H1 (cell line): ENCODE measurements at regions not wholly inside any gene's neighbourhood (a gene's known extent, or its start where the extent isn't known, plus 50 kb on each side); places are given as distances from the start of the nearest gene placed in this dataset.

Experiments
- CTCF ChIA-PET: fragments of 300-600 bp; sonication (Branson Sonifier 250); formaldehyde crosslinking; loops from one replicate; lab custom pipeline; 2021; ENCODE audit not compliant: partially characterized antibody; lab: Charles Lee
- POLR2A ChIA-PET: fragments of 300-600 bp; sonication (Branson Sonifier 250); formaldehyde crosslinking; loops from one replicate; lab custom pipeline; 2021; ENCODE audit warnings: inconsistent platforms; ENCODE audit not compliant: partially characterized antibody; lab: Charles Lee
- DNase-seq, 2 experiments: peaks; one replicate each; pipeline versions ENCODE4 v3.0.0 to v3.0.0-alpha.2; 2010 to 2022; ENCODE audit warnings: low spot score in 2 of 2, low read depth in 1 of 2, mixed read lengths in 1 of 2
- FAIRE-seq: peaks from 2 replicates; lab custom pipeline; 2011; peaks lifted over from hg19 to GRCh38; lab: Jason Lieb, UNC
- H2AFZ ChIP-seq: 2 replicates; pipeline ENCODE4 v1.8.1; 2012; ENCODE audit warnings: low read length, inconsistent platforms
- H2AK5ac ChIP-seq: 2 replicates; pipeline ENCODE4 v1.6.1; 2013; ENCODE audit warnings: low read depth, low read length
- H2BK120ac ChIP-seq: replicated peaks from 2 replicates; pipeline ENCODE3; 2013; ENCODE audit warnings: low read depth, low read length, inconsistent platforms
- H2BK12ac ChIP-seq: 2 replicates; pipeline ENCODE4 v1.6.1; 2013; ENCODE audit warnings: low read depth, low read length
- H2BK15ac ChIP-seq: 2 replicates; pipeline ENCODE4 v1.6.1; 2013; ENCODE audit warnings: low read length
- H2BK20ac ChIP-seq: 2 replicates; pipeline ENCODE4 v1.6.1; 2013; ENCODE audit warnings: low read length
- H2BK5ac ChIP-seq: 2 replicates; pipeline ENCODE4 v1.6.1; 2013; ENCODE audit warnings: low read depth, low read length
- H3K14ac ChIP-seq: 2 replicates; pipeline ENCODE4 v1.6.1; 2013; ENCODE audit warnings: inconsistent platforms; ENCODE audit not compliant: insufficient read length
- H3K18ac ChIP-seq: 2 replicates; pipeline ENCODE4 v1.6.1; 2013; ENCODE audit warnings: low read length; ENCODE audit errors: extremely low read depth
- H3K23ac ChIP-seq: 2 replicates; pipeline ENCODE4 v1.6.1; 2013; ENCODE audit warnings: inconsistent platforms; ENCODE audit not compliant: insufficient read length
- H3K23me2 ChIP-seq: 2 replicates; pipeline ENCODE4 v1.6.1; 2013; ENCODE audit warnings: low read depth, low read length
- H3K27ac ChIP-seq: 2 replicates; pipeline ENCODE4 v1.6.1; 2011; ENCODE audit warnings: low read depth, low read length, inconsistent platforms
- H3K27me3 ChIP-seq, 4 experiments: replicated peaks in 1 of 4; 1 replicate in 1 of 4; 2 replicates in 3 of 4; pipeline versions ENCODE4 v1.6.1 to v1.8.1; 2011 to 2013; ENCODE audit warnings: low read length in 3 of 4, mild to moderate bottlenecking in 3 of 4, inconsistent platforms in 2 of 4, mixed read lengths in 2 of 4, moderate library complexity in 1 of 4; ENCODE audit not compliant: control insufficient read depth in 3 of 4, insufficient read depth in 3 of 4; ENCODE audit errors: extremely low read depth in 1 of 4
- H3K36me3 ChIP-seq, 4 experiments: 2 replicates each; pipeline versions ENCODE4 v1.6.1 to v1.8.1; 2011 to 2013; ENCODE audit warnings: mild to moderate bottlenecking in 4 of 4, low read length in 3 of 4, moderate library complexity in 2 of 4, control low read depth in 1 of 4, inconsistent platforms in 1 of 4; ENCODE audit not compliant: insufficient read depth in 4 of 4, control insufficient read depth in 2 of 4
- H3K4ac ChIP-seq: replicated peaks from 2 replicates; pipeline ENCODE3; 2013; ENCODE audit warnings: low read length, low read depth, mixed read lengths, inconsistent platforms; ENCODE audit not compliant: insufficient read length
- H3K4me1 ChIP-seq, 4 experiments: replicated peaks in 1 of 4; 1 replicate in 1 of 4; 2 replicates in 3 of 4; pipeline versions ENCODE4 v1.6.1 to v1.8.1; 2011 to 2013; ENCODE audit warnings: low read length in 3 of 4, inconsistent platforms in 2 of 4, mixed read lengths in 1 of 4; ENCODE audit not compliant: insufficient read depth in 4 of 4, control insufficient read depth in 3 of 4
- H3K4me2 ChIP-seq, 2 experiments: 2 replicates each; pipeline versions ENCODE4 v1.6.1 to v1.8.1; 2011 to 2013; ENCODE audit warnings: low read depth in 2 of 2, low read length in 2 of 2, control low read depth in 1 of 2, inconsistent platforms in 1 of 2, mild to moderate bottlenecking in 1 of 2; ENCODE audit not compliant: insufficient read depth in 1 of 2
- H3K4me3 ChIP-seq, 4 experiments: fragments of 200-600, 300-600 bp in 1 of 4; sonication (generic), shearing (Covaris generic), sonication (Bioruptor Twin) in 1 of 4; 2 replicates each; pipeline versions ENCODE4 v1.5.1 to v1.8.1; 2011 to 2016; ENCODE audit warnings: low read length in 4 of 4, low read depth in 3 of 4, control low read depth in 2 of 4, inconsistent platforms in 2 of 4, mild to moderate bottlenecking in 2 of 4, mixed read lengths in 1 of 4, moderate library complexity in 1 of 4; ENCODE audit not compliant: insufficient read depth in 2 of 4; ENCODE audit errors: extremely low read depth in 1 of 4
- H3K56ac ChIP-seq: replicated peaks from 2 replicates; pipeline ENCODE3; 2013; ENCODE audit warnings: low read depth, mild to moderate bottlenecking, mixed read lengths, low read length, inconsistent platforms; ENCODE audit not compliant: insufficient read length
- H3K79me1 ChIP-seq: 2 replicates; pipeline ENCODE4 v1.6.1; 2013; ENCODE audit warnings: low read depth, low read length, control low read depth
- H3K79me2 ChIP-seq, 2 experiments: 2 replicates each; pipeline versions ENCODE4 v1.6.1 to v1.8.1; 2012 to 2013; ENCODE audit warnings: low read length in 2 of 2, mild to moderate bottlenecking in 2 of 2, inconsistent platforms in 1 of 2; ENCODE audit not compliant: insufficient read depth in 2 of 2, control insufficient read depth in 1 of 2
- H3K9ac ChIP-seq, 4 experiments: replicated peaks in 1 of 4; 1 replicate in 1 of 4; 2 replicates in 3 of 4; pipeline versions ENCODE4 v1.6.1 to v1.8.1; 2011 to 2013; ENCODE audit warnings: low read depth in 3 of 4, low read length in 3 of 4, control low read depth in 2 of 4, mild to moderate bottlenecking in 2 of 4, moderate library complexity in 2 of 4, inconsistent platforms in 1 of 4; ENCODE audit errors: extremely low read depth in 1 of 4
- H3K9me3 ChIP-seq, 2 experiments: 2 replicates each; pipeline versions ENCODE4 v1.6.1 to v1.8.1; 2012 to 2013; ENCODE audit warnings: mild to moderate bottlenecking in 2 of 2, moderate library complexity in 2 of 2, control low read depth in 1 of 2, inconsistent platforms in 1 of 2, low read depth in 1 of 2, low read length in 1 of 2, mixed read lengths in 1 of 2; ENCODE audit not compliant: insufficient read depth in 2 of 2
- H4K20me1 ChIP-seq, 2 experiments: replicated peaks in 1 of 2; 2 replicates each; pipeline versions ENCODE3 to v1.8.1; 2011 to 2013; ENCODE audit warnings: inconsistent platforms in 2 of 2, low read length in 2 of 2, mild to moderate bottlenecking in 1 of 2; ENCODE audit not compliant: insufficient read depth in 2 of 2, control insufficient read depth in 1 of 2
- H4K5ac ChIP-seq: 2 replicates; pipeline ENCODE4 v1.6.1; 2013; ENCODE audit warnings: low read length, low read depth, mixed read lengths, inconsistent platforms; ENCODE audit not compliant: insufficient read length
- H4K8ac ChIP-seq: 2 replicates; pipeline ENCODE4 v1.8.0; 2013; ENCODE audit warnings: mild to moderate bottlenecking, moderate library complexity, low read length, inconsistent platforms; ENCODE audit not compliant: insufficient read depth; ENCODE audit errors: extremely low read depth
- H4K91ac ChIP-seq: replicated peaks from 2 replicates; pipeline ENCODE3; 2013; ENCODE audit warnings: low read length, mixed read lengths, inconsistent platforms; ENCODE audit not compliant: insufficient read length
- SIN3A ChIP-seq, 2 experiments: IDR thresholded peaks in 1 of 2; conservative IDR thresholded peaks in 1 of 2; 2 replicates each; pipeline ENCODE4 v1.6.1; 2011 to 2012; ENCODE audit warnings: low read length in 2 of 2, improper control_type of control experiment in 1 of 2, low read depth in 1 of 2, mild to moderate bottlenecking in 1 of 2

DNA sequence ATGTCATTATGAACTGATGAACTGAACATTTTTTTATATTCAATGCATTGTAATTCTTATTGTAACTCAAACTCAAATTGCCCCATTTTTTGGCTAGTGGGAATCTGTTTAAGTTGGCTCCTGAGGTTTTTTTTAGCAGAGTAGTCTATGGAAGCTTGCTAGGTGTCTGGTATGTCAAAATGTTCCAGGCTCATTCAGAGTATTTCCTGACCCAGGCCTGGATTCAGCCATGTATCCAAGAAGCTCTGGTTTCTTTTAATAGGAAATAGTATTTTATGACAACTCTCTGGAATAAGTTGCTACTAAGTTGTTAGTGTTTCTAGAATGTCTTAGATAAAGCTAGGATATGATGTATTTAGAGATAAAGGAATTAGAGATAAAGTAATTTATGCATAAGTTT lies 288.0 kb downstream of the ARL4A start:
- no peak overlapping the region for H2AK5ac ChIP-seq
- H3K9me3 ChIP-seq, result no peaks in the 10 kb centered on the region
- FAIRE-seq (no peak), DNase-seq (no peak)
- no peak overlapping the region for H2BK15ac ChIP-seq
- H3K9ac ChIP-seq, result no peak overlapping the region
- no peak overlapping the region for H2BK120ac ChIP-seq
- no peak overlapping the region for H3K4me2 ChIP-seq
- H4K5ac ChIP-seq, result no peak overlapping the region
- no peak overlapping the region for H3K56ac ChIP-seq
- H4K20me1 ChIP-seq, result no peaks in the 10 kb centered on the region
- H3K23ac ChIP-seq, result no peak overlapping the region
- H3K4me3 ChIP-seq, result no peak overlapping the region
- no peaks in the 10 kb centered on the region for H3K4me1 ChIP-seq
- H3K18ac ChIP-seq, result no peak overlapping the region
- TF ChIP-seq SIN3A (conservative IDR thresholded peaks at IDR 0.05 in 1 of 2, IDR thresholded peaks at IDR 0.05 in 1 of 2; ENCODE audit: low read depth in 1 of 2, low read length in 2 of 2), result no peak
- TF ChIP-seq, all 59 proteins: peak for 0
- H2BK20ac ChIP-seq, result no peak overlapping the region
- H3K4ac ChIP-seq, result no peak overlapping the region
- no peaks in the 10 kb centered on the region for H3K23me2 ChIP-seq
- no peak overlapping the region for H2AFZ ChIP-seq
- H3K14ac ChIP-seq, result no peak overlapping the region
- POLR2A ChIA-PET, result no interaction called here
- H4K91ac ChIP-seq, result no peak overlapping the region
- H4K8ac ChIP-seq, result no peak overlapping the region
- H3K79me1 ChIP-seq, result no peaks in the 10 kb centered on the region
- no peaks in the 10 kb centered on the region for H3K27me3 ChIP-seq
- H3K36me3 ChIP-seq, result no peaks in the 10 kb centered on the region
- H2BK5ac ChIP-seq, result no peak overlapping the region
- CTCF ChIA-PET, result interaction anchor here (1.1 kb wide), 1 partner anchor 289 kb away, joined by 3 read pairs; no protein-coding TSS in a partner anchor
- no peak overlapping the region for H3K27ac ChIP-seq
- no peak overlapping the region for H2BK12ac ChIP-seq
- H3K79me2 ChIP-seq, result no peaks in the 10 kb centered on the region
